ENCODE measurements at regions not wholly inside any gene's neighbourhood (a gene's known extent, or its start where the extent isn't known, plus 50 kb on each side); places are given as distances from the start of the nearest gene placed in this dataset.

GRCh38 chr7:140275069-140275965 is 98.5 kb upstream of the KDM7A start:
- no peak for TF ChIP-seq CTCF (IDR thresholded peaks at IDR 0.05)
- TF ChIP-seq POLR2A (IDR thresholded peaks at IDR 0.05) = no peak
